Astrocyte (in vitro differentiated cells and primary cell): ENCODE measurements at regions not wholly inside any gene's neighbourhood (a gene's known extent, or its start where the extent isn't known, plus 50 kb on each side); places are given as distances from the start of the nearest gene placed in this dataset.

Experiments
- EZH2 ChIP-seq: IDR thresholded peaks from 2 replicates; pipeline ENCODE4 v1.6.1; 2012; ENCODE audit warnings: mild to moderate bottlenecking, low read length, inconsistent platforms; ENCODE audit not compliant: insufficient read depth
- TF ChIP-seq, protein P1 (sequence below): IDR thresholded peaks from 2 replicates; pipeline ENCODE4 v1.5.1; 2011; ENCODE audit warnings: low read depth, mild to moderate bottlenecking, inconsistent platforms, low read length, moderate library complexity; ENCODE audit not compliant: insufficient read depth

GRCh38 chr9:80158131-80158530 lies 586.4 kb downstream of the TLE4 start:
- TF ChIP-seq, protein P1, sequence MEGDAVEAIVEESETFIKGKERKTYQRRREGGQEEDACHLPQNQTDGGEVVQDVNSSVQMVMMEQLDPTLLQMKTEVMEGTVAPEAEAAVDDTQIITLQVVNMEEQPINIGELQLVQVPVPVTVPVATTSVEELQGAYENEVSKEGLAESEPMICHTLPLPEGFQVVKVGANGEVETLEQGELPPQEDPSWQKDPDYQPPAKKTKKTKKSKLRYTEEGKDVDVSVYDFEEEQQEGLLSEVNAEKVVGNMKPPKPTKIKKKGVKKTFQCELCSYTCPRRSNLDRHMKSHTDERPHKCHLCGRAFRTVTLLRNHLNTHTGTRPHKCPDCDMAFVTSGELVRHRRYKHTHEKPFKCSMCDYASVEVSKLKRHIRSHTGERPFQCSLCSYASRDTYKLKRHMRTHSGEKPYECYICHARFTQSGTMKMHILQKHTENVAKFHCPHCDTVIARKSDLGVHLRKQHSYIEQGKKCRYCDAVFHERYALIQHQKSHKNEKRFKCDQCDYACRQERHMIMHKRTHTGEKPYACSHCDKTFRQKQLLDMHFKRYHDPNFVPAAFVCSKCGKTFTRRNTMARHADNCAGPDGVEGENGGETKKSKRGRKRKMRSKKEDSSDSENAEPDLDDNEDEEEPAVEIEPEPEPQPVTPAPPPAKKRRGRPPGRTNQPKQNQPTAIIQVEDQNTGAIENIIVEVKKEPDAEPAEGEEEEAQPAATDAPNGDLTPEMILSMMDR, result no peak
- no peak for TF ChIP-seq EZH2
